SK-N-SH treated with all-trans-retinoic acid at 6 μM for 48 hours (cell line): ENCODE measurements at regions not wholly inside any gene's neighbourhood (a gene's known extent, or its start where the extent isn't known, plus 50 kb on each side); places are given as distances from the start of the nearest gene placed in this dataset.

Experiments
- ATAC-seq: fragments of 200-7000 bp; cut with Tn5 transposase; 3 replicates; pipeline ENCODE4 v1.9.1; 2020; ENCODE audit warnings: mild to moderate bottlenecking, moderate library complexity
- ARNTL ChIP-seq: fragments of 450-650 bp; formaldehyde crosslinking; IDR thresholded peaks from 2 replicates; pipeline ENCODE4 v1.5.0; 2020; ENCODE audit warnings: low read depth, mild to moderate bottlenecking, moderate library complexity, borderline replicate concordance
- BACH2 ChIP-seq: fragments of 250-450 bp; sonication (Bioruptor Pico); IDR thresholded peaks from 2 replicates; pipeline ENCODE4 v1.9.0; 2021; ENCODE audit warnings: mild to moderate bottlenecking, borderline replicate concordance
- ESRRG ChIP-seq: fragments of 250-450 bp; sonication (Bioruptor Pico); IDR thresholded peaks from 2 replicates; pipeline ENCODE4 v1.6.1; 2021; ENCODE audit warnings: mild to moderate bottlenecking
- ISL1 ChIP-seq: fragments of 250-450 bp; sonication (Bioruptor Pico); IDR thresholded peaks from 2 replicates; pipeline ENCODE4 v2.1.2; 2022; ENCODE audit warnings: mild to moderate bottlenecking, moderate library complexity
- OSR1 ChIP-seq: fragments of 250-450 bp; sonication (Bioruptor Pico); IDR thresholded peaks from 2 replicates; pipeline ENCODE4 v1.8.0; 2022; ENCODE audit warnings: moderate library complexity, mild to moderate bottlenecking, inconsistent platforms
- PPARA ChIP-seq: fragments of 250-450 bp; sonication (Bioruptor Pico); IDR thresholded peaks from 2 replicates; pipeline ENCODE4 v1.5.0; 2020; ENCODE audit warnings: mild to moderate bottlenecking, borderline replicate concordance
- RARB ChIP-seq: fragments of 250-450 bp; sonication (Bioruptor Pico); IDR thresholded peaks from 2 replicates; pipeline ENCODE4 v1.8.0; 2021; ENCODE audit warnings: mild to moderate bottlenecking, moderate library complexity
- SNAI2 ChIP-seq: fragments of 250-450 bp; sonication (Bioruptor Pico); IDR thresholded peaks from 2 replicates; pipeline ENCODE4 v1.5.0; 2020; ENCODE audit warnings: mild to moderate bottlenecking, moderate library complexity
- TCF4 ChIP-seq: fragments of 250-450 bp; sonication (Bioruptor Pico); IDR thresholded peaks from 2 replicates; pipeline ENCODE4 v1.8.0; 2021; ENCODE audit warnings: mild to moderate bottlenecking, moderate library complexity, borderline replicate concordance
- TOX ChIP-seq: fragments of 250-450 bp; sonication (Bioruptor Pico); IDR thresholded peaks from 2 replicates; pipeline ENCODE4 v1.8.0; 2021; ENCODE audit warnings: mild to moderate bottlenecking, moderate library complexity, borderline replicate concordance
- ZC3H10 ChIP-seq: fragments of 250-450 bp; sonication (Bioruptor Pico); IDR thresholded peaks from 2 replicates; pipeline ENCODE4 v1.5.1; 2021; ENCODE audit warnings: mild to moderate bottlenecking, moderate library complexity
- ZFP3 ChIP-seq: fragments of 250-450 bp; sonication (Bioruptor Pico); IDR thresholded peaks from 2 replicates; pipeline ENCODE4 v1.5.0; 2020; ENCODE audit warnings: mild to moderate bottlenecking, moderate library complexity
- ZFP30 ChIP-seq: fragments of 450-650 bp; formaldehyde crosslinking; IDR thresholded peaks from 2 replicates; pipeline ENCODE4 v1.5.0; 2022; ENCODE audit warnings: mild to moderate bottlenecking, moderate library complexity
- ZNF565 ChIP-seq: fragments of 450-650 bp; formaldehyde crosslinking; conservative IDR thresholded peaks from 2 replicates; pipeline ENCODE4 v1.5.0; 2020; ENCODE audit warnings: low read depth, mild to moderate bottlenecking, moderate library complexity
- ZNF70 ChIP-seq: fragments of 450-650 bp; formaldehyde crosslinking; IDR thresholded peaks from 2 replicates; pipeline ENCODE4 v1.5.0; 2020; ENCODE audit warnings: mild to moderate bottlenecking, moderate library complexity
- ZNF8 ChIP-seq: fragments of 450-650 bp; formaldehyde crosslinking; IDR thresholded peaks from 2 replicates; pipeline ENCODE4 v1.5.0; 2020; ENCODE audit warnings: mild to moderate bottlenecking, moderate library complexity
- TF ChIP-seq, protein P1 (sequence below): fragments of 250-450 bp; sonication (Bioruptor Pico); IDR thresholded peaks from 2 replicates; pipeline ENCODE4 v1.5.0; 2020; ENCODE audit warnings: mild to moderate bottlenecking, moderate library complexity
- TF ChIP-seq, protein P2 (sequence below): fragments of 250-450 bp; sonication (Bioruptor Pico); IDR thresholded peaks from 2 replicates; pipeline ENCODE4 v1.5.1; 2021; ENCODE audit warnings: mild to moderate bottlenecking, moderate library complexity
- TF ChIP-seq, protein P3 (sequence below): fragments of 250-450 bp; sonication (Bioruptor Pico); IDR thresholded peaks from 2 replicates; pipeline ENCODE4 v1.5.1; 2020; ENCODE audit warnings: low read depth, mild to moderate bottlenecking, moderate library complexity
- TF ChIP-seq, protein P4 (sequence below): fragments of 250-450 bp; sonication (Bioruptor Pico); IDR thresholded peaks from 2 replicates; pipeline ENCODE4 v1.8.0; 2021; ENCODE audit warnings: low read depth, mild to moderate bottlenecking, moderate library complexity, borderline replicate concordance
- TF ChIP-seq, protein P5 (sequence below): fragments of 250-450 bp; sonication (Bioruptor Pico); IDR thresholded peaks from 2 replicates; pipeline ENCODE4 v1.8.0; 2020; ENCODE audit warnings: mild to moderate bottlenecking, moderate library complexity, borderline replicate concordance

DNA sequence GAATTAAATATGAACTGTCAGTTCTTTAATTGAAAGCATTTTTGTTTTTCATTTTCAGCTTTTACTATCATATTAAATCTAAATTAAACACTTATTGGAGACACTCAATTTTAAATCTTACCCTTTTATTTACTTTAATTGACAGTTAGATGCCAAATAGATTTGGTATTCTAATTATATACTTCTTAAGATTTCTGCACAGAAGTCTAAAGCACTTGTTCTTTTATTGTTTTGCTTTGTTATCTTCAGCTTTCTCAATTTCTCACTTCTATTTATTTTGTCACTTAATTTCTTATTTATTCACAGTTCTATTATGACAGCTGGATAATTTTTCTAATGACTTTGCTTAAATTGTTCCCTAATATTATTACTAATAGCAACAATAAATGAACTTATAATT is 1397.3 kb upstream of the MIR17HG start:
- TF ChIP-seq, protein P1, sequence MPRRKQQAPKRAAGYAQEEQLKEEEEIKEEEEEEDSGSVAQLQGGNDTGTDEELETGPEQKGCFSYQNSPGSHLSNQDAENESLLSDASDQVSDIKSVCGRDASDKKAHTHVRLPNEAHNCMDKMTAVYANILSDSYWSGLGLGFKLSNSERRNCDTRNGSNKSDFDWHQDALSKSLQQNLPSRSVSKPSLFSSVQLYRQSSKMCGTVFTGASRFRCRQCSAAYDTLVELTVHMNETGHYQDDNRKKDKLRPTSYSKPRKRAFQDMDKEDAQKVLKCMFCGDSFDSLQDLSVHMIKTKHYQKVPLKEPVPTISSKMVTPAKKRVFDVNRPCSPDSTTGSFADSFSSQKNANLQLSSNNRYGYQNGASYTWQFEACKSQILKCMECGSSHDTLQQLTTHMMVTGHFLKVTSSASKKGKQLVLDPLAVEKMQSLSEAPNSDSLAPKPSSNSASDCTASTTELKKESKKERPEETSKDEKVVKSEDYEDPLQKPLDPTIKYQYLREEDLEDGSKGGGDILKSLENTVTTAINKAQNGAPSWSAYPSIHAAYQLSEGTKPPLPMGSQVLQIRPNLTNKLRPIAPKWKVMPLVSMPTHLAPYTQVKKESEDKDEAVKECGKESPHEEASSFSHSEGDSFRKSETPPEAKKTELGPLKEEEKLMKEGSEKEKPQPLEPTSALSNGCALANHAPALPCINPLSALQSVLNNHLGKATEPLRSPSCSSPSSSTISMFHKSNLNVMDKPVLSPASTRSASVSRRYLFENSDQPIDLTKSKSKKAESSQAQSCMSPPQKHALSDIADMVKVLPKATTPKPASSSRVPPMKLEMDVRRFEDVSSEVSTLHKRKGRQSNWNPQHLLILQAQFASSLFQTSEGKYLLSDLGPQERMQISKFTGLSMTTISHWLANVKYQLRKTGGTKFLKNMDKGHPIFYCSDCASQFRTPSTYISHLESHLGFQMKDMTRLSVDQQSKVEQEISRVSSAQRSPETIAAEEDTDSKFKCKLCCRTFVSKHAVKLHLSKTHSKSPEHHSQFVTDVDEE (CRISPR knock-in tag) = no peak
- TF ChIP-seq TCF4 (CRISPR knock-in tag) (no peak), PPARA (CRISPR knock-in tag) (no peak), ZC3H10 (CRISPR knock-in tag) (no peak), ESRRG (CRISPR knock-in tag) (no peak), ISL1 (no peak), ZFP30 (CRISPR knock-in tag) (no peak), ZNF565 (CRISPR knock-in tag) (no peak), ZNF70 (CRISPR knock-in tag) (no peak), BACH2 (no peak), OSR1 (CRISPR knock-in tag) (no peak), ZFP3 (CRISPR knock-in tag) (no peak), ZNF8 (CRISPR knock-in tag) (no peak), ARNTL (CRISPR knock-in tag) (no peak)
- TF ChIP-seq, protein P2, sequence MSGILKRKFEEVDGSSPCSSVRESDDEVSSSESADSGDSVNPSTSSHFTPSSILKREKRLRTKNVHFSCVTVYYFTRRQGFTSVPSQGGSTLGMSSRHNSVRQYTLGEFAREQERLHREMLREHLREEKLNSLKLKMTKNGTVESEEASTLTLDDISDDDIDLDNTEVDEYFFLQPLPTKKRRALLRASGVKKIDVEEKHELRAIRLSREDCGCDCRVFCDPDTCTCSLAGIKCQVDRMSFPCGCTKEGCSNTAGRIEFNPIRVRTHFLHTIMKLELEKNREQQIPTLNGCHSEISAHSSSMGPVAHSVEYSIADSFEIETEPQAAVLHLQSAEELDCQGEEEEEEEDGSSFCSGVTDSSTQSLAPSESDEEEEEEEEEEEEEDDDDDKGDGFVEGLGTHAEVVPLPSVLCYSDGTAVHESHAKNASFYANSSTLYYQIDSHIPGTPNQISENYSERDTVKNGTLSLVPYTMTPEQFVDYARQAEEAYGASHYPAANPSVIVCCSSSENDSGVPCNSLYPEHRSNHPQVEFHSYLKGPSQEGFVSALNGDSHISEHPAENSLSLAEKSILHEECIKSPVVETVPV = no peak
- TF ChIP-seq, protein P3, sequence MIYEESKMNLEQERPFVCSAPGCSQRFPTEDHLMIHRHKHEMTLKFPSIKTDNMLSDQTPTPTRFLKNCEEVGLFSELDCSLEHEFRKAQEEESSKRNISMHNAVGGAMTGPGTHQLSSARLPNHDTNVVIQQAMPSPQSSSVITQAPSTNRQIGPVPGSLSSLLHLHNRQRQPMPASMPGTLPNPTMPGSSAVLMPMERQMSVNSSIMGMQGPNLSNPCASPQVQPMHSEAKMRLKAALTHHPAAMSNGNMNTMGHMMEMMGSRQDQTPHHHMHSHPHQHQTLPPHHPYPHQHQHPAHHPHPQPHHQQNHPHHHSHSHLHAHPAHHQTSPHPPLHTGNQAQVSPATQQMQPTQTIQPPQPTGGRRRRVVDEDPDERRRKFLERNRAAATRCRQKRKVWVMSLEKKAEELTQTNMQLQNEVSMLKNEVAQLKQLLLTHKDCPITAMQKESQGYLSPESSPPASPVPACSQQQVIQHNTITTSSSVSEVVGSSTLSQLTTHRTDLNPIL (CRISPR knock-in tag) = no peak
- TF ChIP-seq, protein P4, sequence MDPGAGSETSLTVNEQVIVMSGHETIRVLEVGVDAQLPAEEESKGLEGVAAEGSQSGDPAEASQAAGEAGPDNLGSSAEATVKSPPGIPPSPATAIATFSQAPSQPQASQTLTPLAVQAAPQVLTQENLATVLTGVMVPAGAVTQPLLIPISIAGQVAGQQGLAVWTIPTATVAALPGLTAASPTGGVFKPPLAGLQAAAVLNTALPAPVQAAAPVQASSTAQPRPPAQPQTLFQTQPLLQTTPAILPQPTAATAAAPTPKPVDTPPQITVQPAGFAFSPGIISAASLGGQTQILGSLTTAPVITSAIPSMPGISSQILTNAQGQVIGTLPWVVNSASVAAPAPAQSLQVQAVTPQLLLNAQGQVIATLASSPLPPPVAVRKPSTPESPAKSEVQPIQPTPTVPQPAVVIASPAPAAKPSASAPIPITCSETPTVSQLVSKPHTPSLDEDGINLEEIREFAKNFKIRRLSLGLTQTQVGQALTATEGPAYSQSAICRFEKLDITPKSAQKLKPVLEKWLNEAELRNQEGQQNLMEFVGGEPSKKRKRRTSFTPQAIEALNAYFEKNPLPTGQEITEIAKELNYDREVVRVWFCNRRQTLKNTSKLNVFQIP (CRISPR knock-in tag) = no peak
- ATAC-seq = no peak

DNA sequence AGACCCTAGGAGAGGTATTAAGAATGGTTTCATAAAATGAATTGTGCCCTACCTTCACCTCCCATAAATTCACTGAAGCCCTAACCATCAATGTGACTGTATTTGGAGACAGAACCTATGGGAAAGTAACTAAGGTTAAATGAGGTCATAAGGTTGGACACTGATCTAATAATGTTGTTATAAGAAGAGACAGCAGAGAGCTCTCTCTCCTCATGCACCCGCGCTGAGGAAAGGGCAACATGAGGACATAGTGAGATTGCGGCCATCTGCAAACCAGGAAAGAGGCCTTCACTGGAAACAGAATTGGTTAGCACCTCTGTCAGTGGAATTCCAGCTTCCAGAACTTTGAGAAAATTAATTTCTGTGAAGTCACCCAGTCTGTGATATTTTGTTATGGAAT is 1396.1 kb upstream of the MIR17HG start:
- TF ChIP-seq TOX (CRISPR knock-in tag) (no peak), ZNF565 (CRISPR knock-in tag) (no peak), ZC3H10 (CRISPR knock-in tag) (no peak), ARNTL (CRISPR knock-in tag) (no peak), ZFP30 (CRISPR knock-in tag) (no peak), BACH2 (no peak), SNAI2 (CRISPR knock-in tag) (no peak), ESRRG (CRISPR knock-in tag) (no peak), TCF4 (CRISPR knock-in tag) (no peak), ZNF8 (CRISPR knock-in tag) (no peak), ISL1 (no peak), RARB (CRISPR knock-in tag) (no peak), PPARA (CRISPR knock-in tag) (no peak)
- TF ChIP-seq, protein P5, sequence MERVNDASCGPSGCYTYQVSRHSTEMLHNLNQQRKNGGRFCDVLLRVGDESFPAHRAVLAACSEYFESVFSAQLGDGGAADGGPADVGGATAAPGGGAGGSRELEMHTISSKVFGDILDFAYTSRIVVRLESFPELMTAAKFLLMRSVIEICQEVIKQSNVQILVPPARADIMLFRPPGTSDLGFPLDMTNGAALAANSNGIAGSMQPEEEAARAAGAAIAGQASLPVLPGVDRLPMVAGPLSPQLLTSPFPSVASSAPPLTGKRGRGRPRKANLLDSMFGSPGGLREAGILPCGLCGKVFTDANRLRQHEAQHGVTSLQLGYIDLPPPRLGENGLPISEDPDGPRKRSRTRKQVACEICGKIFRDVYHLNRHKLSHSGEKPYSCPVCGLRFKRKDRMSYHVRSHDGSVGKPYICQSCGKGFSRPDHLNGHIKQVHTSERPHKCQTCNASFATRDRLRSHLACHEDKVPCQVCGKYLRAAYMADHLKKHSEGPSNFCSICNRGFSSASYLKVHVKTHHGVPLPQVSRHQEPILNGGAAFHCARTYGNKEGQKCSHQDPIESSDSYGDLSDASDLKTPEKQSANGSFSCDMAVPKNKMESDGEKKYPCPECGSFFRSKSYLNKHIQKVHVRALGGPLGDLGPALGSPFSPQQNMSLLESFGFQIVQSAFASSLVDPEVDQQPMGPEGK (CRISPR knock-in tag) = no peak
- TF ChIP-seq, protein P4 (CRISPR knock-in tag) = no peak
- TF ChIP-seq, protein P2 = no peak
- TF ChIP-seq, protein P1 (CRISPR knock-in tag) = no peak
- TF ChIP-seq, protein P3 (CRISPR knock-in tag) = no peak
- no peak for ATAC-seq
